ENCODE measurements at regions not wholly inside any gene's neighbourhood (a gene's known extent, or its start where the extent isn't known, plus 50 kb on each side); places are given as distances from the start of the nearest gene placed in this dataset.
A peak's percentile ranks its signal among the peaks of the same experiment; 100 is the strongest.

DNA sequence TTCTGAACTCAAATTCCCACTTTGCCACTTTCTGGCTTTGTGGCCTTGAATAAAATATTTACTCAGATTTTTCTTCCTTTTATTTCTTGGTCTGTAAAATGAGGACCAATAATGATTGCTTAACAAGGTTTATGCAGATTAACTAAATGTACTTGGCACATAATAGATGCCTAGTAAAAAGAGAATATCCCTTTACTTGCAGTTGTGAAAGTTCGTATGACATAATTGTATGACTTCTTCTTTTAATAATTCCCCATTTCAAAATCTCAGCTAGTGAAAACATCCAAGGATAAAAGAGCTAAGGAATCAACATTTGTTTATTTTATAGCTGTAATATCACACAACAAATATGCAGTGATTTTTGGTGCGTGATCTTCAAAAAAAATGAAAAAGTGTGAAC, 215.6 kb upstream of the ATP2B1 start:
- ATAC-seq (ENCODE audit: low read depth) (no peak), DNase-seq (ENCODE audit: low spot score in 2 of 2) (no peak)
- Mint-ChIP-seq H3K27ac (peak overlapping the region; percentile 84), H3K4me3 (no peak overlapping the region), H3K4me1 (peaks cover 31% of the 10 kb centered on the region), H3K9me3 (no peaks in the 10 kb centered on the region), H3K27me3 (no peaks in the 10 kb centered on the region), H3K36me3 (peaks cover 5% of the 10 kb centered on the region)

- H3K36me3 Mint-ChIP-seq: peaks cover 5% of the 10 kb centered on the region
- no peaks in the 10 kb centered on the region for H3K27me3 Mint-ChIP-seq
- DNase-seq (ENCODE audit: low spot score in 2 of 2) (no peak), ATAC-seq (ENCODE audit: low read depth) (no peak)
- no peak overlapping the region for H3K27ac Mint-ChIP-seq
- H3K4me1 Mint-ChIP-seq: peaks cover 31% of the 10 kb centered on the region
- no peaks in the 10 kb centered on the region for H3K9me3 Mint-ChIP-seq
- H3K4me3 Mint-ChIP-seq: no peak overlapping the region
These were observed 214.5 kb upstream of the ATP2B1 start for GRCh38 chr12:89923091-89923490.

DNA sequence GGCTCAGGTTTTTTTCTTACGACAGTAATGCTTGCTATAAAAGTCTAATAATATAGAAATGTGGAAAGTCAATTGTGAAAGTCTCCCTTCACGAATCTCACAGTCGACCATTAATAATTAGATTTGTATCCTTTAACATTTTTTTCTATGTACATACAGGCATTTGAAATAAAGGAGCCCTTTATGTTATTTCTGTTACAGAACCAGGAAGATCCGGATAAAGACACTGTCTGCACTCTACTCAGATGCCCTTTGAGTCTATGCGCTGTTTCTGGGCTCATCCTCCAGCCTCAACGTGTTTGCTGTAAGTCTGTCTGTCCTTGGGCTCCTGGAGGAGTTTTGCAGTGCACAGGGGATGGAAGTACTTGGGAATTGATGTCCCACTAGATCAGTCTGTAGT, 212.2 kb upstream of the ATP2B1 start:
- no peaks in the 10 kb centered on the region for H3K27me3 Mint-ChIP-seq
- ATAC-seq (ENCODE audit: low read depth): no peak
- no peak for DNase-seq (ENCODE audit: low spot score in 2 of 2)
- H3K27ac Mint-ChIP-seq: peak overlapping the region; percentile 65
- peaks cover 7% of the 10 kb centered on the region for H3K36me3 Mint-ChIP-seq
- no peaks in the 10 kb centered on the region for H3K9me3 Mint-ChIP-seq
- H3K4me3 Mint-ChIP-seq: no peak overlapping the region
- H3K4me1 Mint-ChIP-seq: peaks cover 34% of the 10 kb centered on the region

GRCh38 chr12:89919241-89919906, 210.7 kb upstream of the ATP2B1 start:
- DNase-seq (ENCODE audit: low spot score in 2 of 2) (no peak), ATAC-seq (ENCODE audit: low read depth) (peak; percentile 69)
- Mint-ChIP-seq H3K9me3 (no peaks in the 10 kb centered on the region), H3K27ac (no peak overlapping the region), H3K36me3 (peaks cover 5% of the 10 kb centered on the region), H3K4me1 (peaks cover 29% of the 10 kb centered on the region), H3K27me3 (no peaks in the 10 kb centered on the region), H3K4me3 (no peak overlapping the region)

GRCh38 chr12:89918172-89918846, 209.7 kb upstream of the ATP2B1 start:
- DNase-seq (ENCODE audit: low spot score in 2 of 2): no peak
- Mint-ChIP-seq H3K9me3 (no peaks in the 10 kb centered on the region), H3K36me3 (peaks cover 5% of the 10 kb centered on the region), H3K4me1 (peaks cover 26% of the 10 kb centered on the region), H3K27me3 (no peaks in the 10 kb centered on the region), H3K4me3 (no peak overlapping the region), H3K27ac (peak overlapping the region; percentile 82)
- peak; percentile 39 for ATAC-seq (ENCODE audit: low read depth)

- H3K36me3 Mint-ChIP-seq: peaks cover 7% of the 10 kb centered on the region
- DNase-seq (ENCODE audit: low spot score in 2 of 2): no peak
- no peaks in the 10 kb centered on the region for H3K9me3 Mint-ChIP-seq
- no peak overlapping the region for H3K4me3 Mint-ChIP-seq
- H3K27me3 Mint-ChIP-seq: no peaks in the 10 kb centered on the region
- ATAC-seq (ENCODE audit: low read depth): no peak
- peaks cover 6% of the 10 kb centered on the region for H3K4me1 Mint-ChIP-seq
- no peak overlapping the region for H3K27ac Mint-ChIP-seq
These were observed 201.1 kb upstream of the ATP2B1 start for GRCh38 chr12:89909753-89910152.

GRCh38 chr12:89907659-89908058, 199.0 kb upstream of the ATP2B1 start:
- peaks cover 6% of the 10 kb centered on the region for H3K4me1 Mint-ChIP-seq
- DNase-seq (ENCODE audit: low spot score in 2 of 2): no peak
- H3K36me3 Mint-ChIP-seq: peaks cover 7% of the 10 kb centered on the region
- H3K9me3 Mint-ChIP-seq: no peaks in the 10 kb centered on the region
- no peak overlapping the region for H3K27ac Mint-ChIP-seq
- no peak overlapping the region for H3K4me3 Mint-ChIP-seq
- no peaks in the 10 kb centered on the region for H3K27me3 Mint-ChIP-seq
- no peak for ATAC-seq (ENCODE audit: low read depth)

DNA sequence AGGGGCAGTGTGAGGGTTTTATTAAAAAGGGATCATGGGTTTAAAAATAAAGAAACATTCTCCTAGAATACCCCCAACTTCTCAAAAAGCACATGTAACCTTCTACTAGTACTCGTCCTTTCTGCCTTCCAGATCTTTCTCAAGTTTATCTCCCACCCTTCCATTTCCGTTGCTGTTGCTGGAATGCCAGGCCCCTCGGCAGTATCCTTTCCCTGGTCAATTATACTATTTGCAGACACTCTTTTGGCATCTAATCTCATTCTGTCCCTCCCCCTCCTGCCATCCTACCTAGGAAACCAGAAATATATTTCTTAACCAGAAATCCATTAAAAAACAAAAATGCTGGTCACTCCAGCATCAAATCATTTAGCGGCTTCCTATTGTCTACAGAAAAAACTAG, 198.2 kb upstream of the ATP2B1 start:
- no peaks in the 10 kb centered on the region for H3K27me3 Mint-ChIP-seq
- H3K27ac Mint-ChIP-seq: no peak overlapping the region
- peaks cover 7% of the 10 kb centered on the region for H3K36me3 Mint-ChIP-seq
- ATAC-seq (ENCODE audit: low read depth) (no peak), DNase-seq (ENCODE audit: low spot score in 2 of 2) (no peak)
- H3K4me3 Mint-ChIP-seq: no peak overlapping the region
- no peaks in the 10 kb centered on the region for H3K9me3 Mint-ChIP-seq
- peaks cover 11% of the 10 kb centered on the region for H3K4me1 Mint-ChIP-seq

- Mint-ChIP-seq H3K27ac (no peak overlapping the region), H3K9me3 (no peaks in the 10 kb centered on the region), H3K4me3 (no peak overlapping the region), H3K4me1 (peaks cover 12% of the 10 kb centered on the region), H3K36me3 (peaks cover 4% of the 10 kb centered on the region), H3K27me3 (no peaks in the 10 kb centered on the region)
- DNase-seq (ENCODE audit: low spot score in 2 of 2) (no peak), ATAC-seq (ENCODE audit: low read depth) (no peak)
These were observed 197.5 kb upstream of the ATP2B1 start for GRCh38 chr12:89906178-89906577.

DNA sequence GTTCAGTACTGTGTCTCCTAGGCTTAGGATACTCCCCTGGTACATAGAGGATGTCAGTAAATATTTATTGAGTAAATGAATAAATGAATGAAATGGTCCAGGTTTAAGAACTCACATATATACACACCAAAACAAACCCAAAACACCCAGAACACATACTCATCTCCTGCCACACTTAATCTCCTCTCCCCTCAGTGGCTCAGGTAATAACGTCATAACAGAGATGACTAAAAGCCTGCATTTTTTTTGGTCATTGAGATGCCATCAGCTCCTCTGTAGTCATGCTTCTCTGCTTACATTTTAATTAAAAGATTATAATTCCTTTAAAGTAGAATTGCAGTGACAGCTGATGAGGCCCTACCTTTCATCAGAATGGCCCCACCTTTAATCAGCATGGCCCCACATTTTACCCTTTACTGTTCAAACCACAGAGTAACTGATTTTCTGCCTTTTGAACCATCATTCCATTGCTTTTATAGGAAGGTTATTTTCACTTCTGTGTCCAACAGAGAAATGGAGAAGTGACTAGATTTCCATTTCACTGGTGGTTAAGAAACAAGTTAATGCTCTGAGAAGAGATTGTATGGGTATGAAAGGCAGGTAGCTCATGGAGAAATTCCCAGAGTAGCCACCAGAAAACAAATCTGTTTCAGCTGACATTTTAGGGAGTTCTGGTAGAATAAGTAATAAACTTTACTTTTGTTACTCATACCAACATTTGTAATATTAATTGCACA, 193.4 kb upstream of the ATP2B1 start:
- H3K4me3 Mint-ChIP-seq: no peak overlapping the region
- H3K27me3 Mint-ChIP-seq: no peaks in the 10 kb centered on the region
- DNase-seq (ENCODE audit: low spot score in 2 of 2) (no peak), ATAC-seq (ENCODE audit: low read depth) (peak; percentile 35)
- peaks cover 2% of the 10 kb centered on the region for H3K9me3 Mint-ChIP-seq
- H3K36me3 Mint-ChIP-seq: no peaks in the 10 kb centered on the region
- peaks cover 6% of the 10 kb centered on the region for H3K4me1 Mint-ChIP-seq
- H3K27ac Mint-ChIP-seq: peak overlapping the region; percentile 58

DNA sequence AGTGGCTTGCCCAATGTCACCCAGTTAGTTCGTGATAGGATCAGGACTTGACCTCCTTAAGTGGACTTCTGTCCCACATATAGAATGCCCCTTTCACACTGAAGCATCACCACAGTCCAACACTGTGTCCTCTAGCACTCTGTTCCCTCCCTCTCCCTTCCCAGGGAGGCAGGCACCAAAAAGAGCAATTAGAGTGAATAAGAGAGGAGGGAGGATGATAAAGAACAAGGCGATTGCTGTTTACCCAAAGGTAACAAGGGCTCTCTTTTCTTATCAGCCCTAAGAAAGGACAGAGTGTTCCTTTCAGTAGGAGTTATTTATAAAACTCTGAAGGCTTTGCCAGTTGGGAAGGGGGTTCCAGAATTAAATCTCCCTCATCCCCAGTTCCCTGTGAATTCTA, 192.7 kb upstream of the ATP2B1 start:
- Mint-ChIP-seq H3K4me1 (peaks cover 10% of the 10 kb centered on the region), H3K27me3 (no peaks in the 10 kb centered on the region), H3K4me3 (no peak overlapping the region), H3K9me3 (peaks cover 2% of the 10 kb centered on the region), H3K27ac (peak overlapping the region; percentile 58), H3K36me3 (no peaks in the 10 kb centered on the region)
- ATAC-seq (ENCODE audit: low read depth): no peak
- no peak for DNase-seq (ENCODE audit: low spot score in 2 of 2)

DNA sequence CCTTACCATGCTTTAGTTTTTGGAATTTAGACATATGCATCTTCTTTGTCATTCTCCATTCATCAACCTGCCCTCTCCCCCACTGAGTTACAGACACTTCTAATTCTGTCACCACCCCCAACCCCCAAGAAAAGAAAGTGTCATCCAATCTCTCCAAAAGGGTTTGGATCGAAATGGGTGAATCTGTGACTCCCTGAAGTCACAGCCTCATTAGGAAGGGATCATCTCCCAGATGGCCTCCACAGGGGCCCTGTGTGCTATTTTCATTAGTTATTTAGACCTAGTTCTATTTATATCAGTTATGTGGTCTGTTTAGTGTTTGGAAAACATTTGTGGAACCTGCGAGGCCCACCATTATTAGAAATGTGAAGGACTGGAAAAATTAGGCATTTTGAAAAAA, 191.0 kb upstream of the ATP2B1 start:
- Mint-ChIP-seq H3K27me3 (no peaks in the 10 kb centered on the region), H3K9me3 (peaks cover 2% of the 10 kb centered on the region), H3K4me1 (peaks cover 10% of the 10 kb centered on the region), H3K27ac (no peak overlapping the region), H3K36me3 (no peaks in the 10 kb centered on the region), H3K4me3 (no peak overlapping the region)
- DNase-seq (ENCODE audit: low spot score in 2 of 2): no peak
- ATAC-seq (ENCODE audit: low read depth): no peak

GRCh38 chr12:89895591-89895990, 187.0 kb upstream of the ATP2B1 start:
- H3K36me3 Mint-ChIP-seq: peaks cover 3% of the 10 kb centered on the region

DNA sequence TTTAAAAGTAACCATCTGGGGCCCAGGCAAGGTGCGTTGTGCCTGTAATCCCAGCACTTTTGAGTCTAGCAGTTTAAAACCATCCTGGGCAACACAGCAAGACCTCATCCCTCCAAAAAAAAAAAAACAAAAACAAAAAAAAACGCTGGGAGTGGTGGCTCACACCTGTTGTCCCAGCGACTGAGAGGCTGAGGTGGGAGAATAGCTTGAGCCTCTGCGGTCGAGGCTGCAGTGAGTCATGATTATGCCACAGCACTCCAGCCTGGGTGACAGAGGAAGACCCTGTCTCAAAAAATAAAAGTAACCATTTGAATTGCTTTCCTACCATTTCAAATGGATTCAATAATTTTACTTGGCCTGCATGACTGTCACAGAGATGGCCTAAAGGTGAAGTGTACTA, 186.5 kb upstream of the ATP2B1 start:
- ATAC-seq (ENCODE audit: low read depth) (no peak), DNase-seq (ENCODE audit: low spot score in 2 of 2) (no peak)
- Mint-ChIP-seq H3K9me3 (peaks cover 6% of the 10 kb centered on the region), H3K27ac (no peak overlapping the region), H3K36me3 (peaks cover 3% of the 10 kb centered on the region), H3K4me1 (peaks cover 23% of the 10 kb centered on the region), H3K27me3 (no peaks in the 10 kb centered on the region), H3K4me3 (no peak overlapping the region)

More at GRCh38 chr12:89895591-89895990, 187.0 kb upstream of the ATP2B1 start:
- Mint-ChIP-seq H3K9me3 (peaks cover 6% of the 10 kb centered on the region), H3K27ac (no peak overlapping the region), H3K27me3 (no peaks in the 10 kb centered on the region), H3K4me1 (peaks cover 19% of the 10 kb centered on the region), H3K4me3 (no peak overlapping the region)
- DNase-seq (ENCODE audit: low spot score in 2 of 2) (no peak), ATAC-seq (ENCODE audit: low read depth) (no peak)
